WTC11 (cell line): ENCODE measurements at regions not wholly inside any gene's neighbourhood (a gene's known extent, or its start where the extent isn't known, plus 50 kb on each side); places are given as distances from the start of the nearest gene placed in this dataset.

ENCODE experiments used
- ATAC-seq: fragments of 200-7000 bp; cut with Tn5 transposase; 2 replicates; pipeline ENCODE4 v1.10.0; 2021; ENCODE audit warnings: mild to moderate bottlenecking, moderate library complexity
- CTCF ChIA-PET: fragments of 300-600 bp; sonication (Branson Sonifier 250); formaldehyde crosslinking; loops from one replicate; lab custom pipeline; 2021; ENCODE audit warnings: antibody characterized with exemption; lab: Charles Lee
- POLR2A ChIA-PET: fragments of 350-600 bp; sonication (Branson Sonifier 250); formaldehyde crosslinking; loops from one replicate; lab custom pipeline; 2021; ENCODE audit warnings: antibody characterized with exemption; lab: Charles Lee
- DNase-seq: peaks from one replicate; pipeline ENCODE4 v3.0.0; 2021; ENCODE audit warnings: low spot score
- H3K27ac Mint-ChIP-seq: 2 replicates; pipeline ENCODE4 v1.8.0; 2021; ENCODE audit warnings: mixed read lengths
- H3K27me3 Mint-ChIP-seq: 2 replicates; pipeline ENCODE4 v1.8.0; 2021; ENCODE audit warnings: low read depth, mild to moderate bottlenecking, moderate library complexity, mixed read lengths
- H3K36me3 Mint-ChIP-seq: 2 replicates; pipeline ENCODE4 v1.8.0; 2021; ENCODE audit warnings: mixed read lengths
- H3K4me1 Mint-ChIP-seq: 2 replicates; pipeline ENCODE4 v1.8.0; 2022; ENCODE audit warnings: mixed read lengths
- H3K4me3 Mint-ChIP-seq: 2 replicates; pipeline ENCODE4 v1.8.0; 2021; ENCODE audit warnings: mild to moderate bottlenecking, moderate library complexity, mixed read lengths
- H3K9me3 Mint-ChIP-seq: 2 replicates; pipeline ENCODE4 v1.8.0; 2021; ENCODE audit warnings: mixed read lengths
- ATF1 ChIP-seq: sonication (generic); formaldehyde crosslinking; IDR thresholded peaks from 2 replicates; pipeline ENCODE4 v1.8.1; 2023; ENCODE audit warnings: mild to moderate bottlenecking, moderate library complexity, missing genetic modification reagents
- CREB1 ChIP-seq: sonication (generic); formaldehyde crosslinking; IDR thresholded peaks from 2 replicates; pipeline ENCODE4 v1.8.0; 2023; ENCODE audit warnings: mild to moderate bottlenecking, missing genetic modification reagents
- ELF4 ChIP-seq: sonication (generic); formaldehyde crosslinking; IDR thresholded peaks from 2 replicates; pipeline ENCODE4 v1.8.1; 2022; ENCODE audit warnings: low read depth, mild to moderate bottlenecking, moderate library complexity, missing genetic modification reagents
- ETV6 ChIP-seq: sonication (generic); formaldehyde crosslinking; IDR thresholded peaks from 2 replicates; pipeline ENCODE4 v1.8.1; 2022; ENCODE audit warnings: mild to moderate bottlenecking, missing genetic modification reagents
- FOXP1 ChIP-seq: sonication (generic); formaldehyde crosslinking; IDR thresholded peaks from 2 replicates; pipeline ENCODE4 v1.8.0; 2022; ENCODE audit warnings: missing genetic modification reagents, mild to moderate bottlenecking, moderate library complexity, borderline replicate concordance
- GABPB1 ChIP-seq: sonication (generic); formaldehyde crosslinking; IDR thresholded peaks from 2 replicates; pipeline ENCODE4 v1.8.1; 2023; ENCODE audit warnings: mild to moderate bottlenecking, missing genetic modification reagents
- HMGA2 ChIP-seq: fragments of 250-450 bp; sonication (Bioruptor Pico); IDR thresholded peaks from 2 replicates; pipeline ENCODE4 v1.4.0; 2021; ENCODE audit warnings: mild to moderate bottlenecking, moderate library complexity
- HMGXB4 ChIP-seq: sonication (generic); formaldehyde crosslinking; IDR thresholded peaks from 2 replicates; pipeline ENCODE4 v1.8.1; 2023; ENCODE audit warnings: mild to moderate bottlenecking, moderate library complexity, missing genetic modification reagents
- JAZF1 ChIP-seq: fragments of 250-450 bp; sonication (Bioruptor Pico); IDR thresholded peaks from 2 replicates; pipeline ENCODE4 v1.9.0; 2021; ENCODE audit warnings: moderate library complexity, mild to moderate bottlenecking, inconsistent platforms
- NFE2L1 ChIP-seq: sonication (generic); formaldehyde crosslinking; IDR thresholded peaks from 2 replicates; pipeline ENCODE4 v1.8.1; 2023; ENCODE audit warnings: missing genetic modification reagents
- NR1H2 ChIP-seq: sonication (generic); formaldehyde crosslinking; IDR thresholded peaks from 2 replicates; pipeline ENCODE4 v1.9.0; 2021; ENCODE audit warnings: mild to moderate bottlenecking, moderate library complexity, missing genetic modification reagents
- OVOL2 ChIP-seq: fragments of 250-450 bp; sonication (Bioruptor Pico); IDR thresholded peaks from 2 replicates; pipeline ENCODE4 v1.9.0; 2021; ENCODE audit warnings: mild to moderate bottlenecking, borderline replicate concordance
- RORB ChIP-seq: fragments of 250-450 bp; sonication (Bioruptor Pico); IDR thresholded peaks from 2 replicates; pipeline ENCODE4 v1.9.0; 2021; ENCODE audit warnings: mild to moderate bottlenecking
- SMAD4 ChIP-seq: sonication (generic); formaldehyde crosslinking; IDR thresholded peaks from 2 replicates; pipeline ENCODE4 v1.8.0; 2022; ENCODE audit warnings: mild to moderate bottlenecking, missing genetic modification reagents
- SOX15 ChIP-seq: fragments of 250-450 bp; sonication (Bioruptor Pico); IDR thresholded peaks from 2 replicates; pipeline ENCODE4 v1.9.0; 2021; ENCODE audit warnings: mild to moderate bottlenecking
- STAT6 ChIP-seq: sonication (generic); formaldehyde crosslinking; conservative IDR thresholded peaks from 2 replicates; pipeline ENCODE4 v1.8.1; 2023; ENCODE audit warnings: mild to moderate bottlenecking, low read depth, missing genetic modification reagents, moderate library complexity
- TEAD1 ChIP-seq: sonication (generic); formaldehyde crosslinking; IDR thresholded peaks from 2 replicates; pipeline ENCODE4 v1.8.0; 2022; ENCODE audit warnings: mild to moderate bottlenecking, missing genetic modification reagents
- USF2 ChIP-seq: sonication (generic); formaldehyde crosslinking; IDR thresholded peaks from 2 replicates; pipeline ENCODE4 v1.8.1; 2023; ENCODE audit warnings: mild to moderate bottlenecking, missing genetic modification reagents, moderate library complexity
- ZNF416 ChIP-seq: fragments of 250-450 bp; sonication (Bioruptor Pico); IDR thresholded peaks from 2 replicates; pipeline ENCODE4 v1.9.0; 2021; ENCODE audit warnings: mild to moderate bottlenecking, inconsistent platforms
- ZNF423 ChIP-seq: fragments of 250-450 bp; sonication (Bioruptor Pico); IDR thresholded peaks from 2 replicates; pipeline ENCODE4 v2.1.2; 2022; ENCODE audit warnings: mild to moderate bottlenecking, moderate library complexity
- TF ChIP-seq, protein P1 (sequence below): sonication (generic); formaldehyde crosslinking; IDR thresholded peaks from 2 replicates; pipeline ENCODE4 v1.8.1; 2023; ENCODE audit warnings: mild to moderate bottlenecking, missing genetic modification reagents
- TF ChIP-seq, protein P2 (sequence below): sonication (generic); formaldehyde crosslinking; IDR thresholded peaks from 2 replicates; pipeline ENCODE4 v1.8.0; 2022; ENCODE audit warnings: missing genetic modification reagents
- TF ChIP-seq, protein P3 (sequence below): fragments of 250-450 bp; sonication (Bioruptor Pico); IDR thresholded peaks from 2 replicates; pipeline ENCODE4 v2.1.2; 2022; ENCODE audit warnings: mild to moderate bottlenecking, moderate library complexity
- TF ChIP-seq, protein P4 (sequence below): sonication (generic); formaldehyde crosslinking; IDR thresholded peaks from 2 replicates; pipeline ENCODE4 v1.8.1; 2022; ENCODE audit warnings: low read depth, mild to moderate bottlenecking, moderate library complexity, missing genetic modification reagents, borderline replicate concordance

GRCh38 chr6:53399027-53399344 lies 50.2 kb upstream of the ELOVL5 start:
- POLR2A ChIA-PET, result no interaction called here
- H3K27me3 Mint-ChIP-seq, result peaks cover 3% of the 10 kb centered on the region; the same call in 1 of the 2 replicates
- no peak for DNase-seq
- H3K9me3 Mint-ChIP-seq, result peaks cover 7% of the 10 kb centered on the region
- H3K27ac Mint-ChIP-seq, result no peak overlapping the region
- CTCF ChIA-PET, result no interaction called here
- no peaks in the 10 kb centered on the region for H3K36me3 Mint-ChIP-seq
- no peak for ATAC-seq
- H3K4me1 Mint-ChIP-seq, result no peaks in the 10 kb centered on the region
- no peak for TF ChIP-seq ELF4
- TF ChIP-seq GABPB1 (CRISPR knock-in tag), result no peak
- TF ChIP-seq SOX15 (CRISPR knock-in tag), result no peak
- TF ChIP-seq HMGXB4 (CRISPR knock-in tag), result no peak
- no peak for TF ChIP-seq NR1H2
- TF ChIP-seq, protein P1, sequence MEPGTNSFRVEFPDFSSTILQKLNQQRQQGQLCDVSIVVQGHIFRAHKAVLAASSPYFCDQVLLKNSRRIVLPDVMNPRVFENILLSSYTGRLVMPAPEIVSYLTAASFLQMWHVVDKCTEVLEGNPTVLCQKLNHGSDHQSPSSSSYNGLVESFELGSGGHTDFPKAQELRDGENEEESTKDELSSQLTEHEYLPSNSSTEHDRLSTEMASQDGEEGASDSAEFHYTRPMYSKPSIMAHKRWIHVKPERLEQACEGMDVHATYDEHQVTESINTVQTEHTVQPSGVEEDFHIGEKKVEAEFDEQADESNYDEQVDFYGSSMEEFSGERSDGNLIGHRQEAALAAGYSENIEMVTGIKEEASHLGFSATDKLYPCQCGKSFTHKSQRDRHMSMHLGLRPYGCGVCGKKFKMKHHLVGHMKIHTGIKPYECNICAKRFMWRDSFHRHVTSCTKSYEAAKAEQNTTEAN (CRISPR knock-in tag), result no peak
- TF ChIP-seq, protein P2, sequence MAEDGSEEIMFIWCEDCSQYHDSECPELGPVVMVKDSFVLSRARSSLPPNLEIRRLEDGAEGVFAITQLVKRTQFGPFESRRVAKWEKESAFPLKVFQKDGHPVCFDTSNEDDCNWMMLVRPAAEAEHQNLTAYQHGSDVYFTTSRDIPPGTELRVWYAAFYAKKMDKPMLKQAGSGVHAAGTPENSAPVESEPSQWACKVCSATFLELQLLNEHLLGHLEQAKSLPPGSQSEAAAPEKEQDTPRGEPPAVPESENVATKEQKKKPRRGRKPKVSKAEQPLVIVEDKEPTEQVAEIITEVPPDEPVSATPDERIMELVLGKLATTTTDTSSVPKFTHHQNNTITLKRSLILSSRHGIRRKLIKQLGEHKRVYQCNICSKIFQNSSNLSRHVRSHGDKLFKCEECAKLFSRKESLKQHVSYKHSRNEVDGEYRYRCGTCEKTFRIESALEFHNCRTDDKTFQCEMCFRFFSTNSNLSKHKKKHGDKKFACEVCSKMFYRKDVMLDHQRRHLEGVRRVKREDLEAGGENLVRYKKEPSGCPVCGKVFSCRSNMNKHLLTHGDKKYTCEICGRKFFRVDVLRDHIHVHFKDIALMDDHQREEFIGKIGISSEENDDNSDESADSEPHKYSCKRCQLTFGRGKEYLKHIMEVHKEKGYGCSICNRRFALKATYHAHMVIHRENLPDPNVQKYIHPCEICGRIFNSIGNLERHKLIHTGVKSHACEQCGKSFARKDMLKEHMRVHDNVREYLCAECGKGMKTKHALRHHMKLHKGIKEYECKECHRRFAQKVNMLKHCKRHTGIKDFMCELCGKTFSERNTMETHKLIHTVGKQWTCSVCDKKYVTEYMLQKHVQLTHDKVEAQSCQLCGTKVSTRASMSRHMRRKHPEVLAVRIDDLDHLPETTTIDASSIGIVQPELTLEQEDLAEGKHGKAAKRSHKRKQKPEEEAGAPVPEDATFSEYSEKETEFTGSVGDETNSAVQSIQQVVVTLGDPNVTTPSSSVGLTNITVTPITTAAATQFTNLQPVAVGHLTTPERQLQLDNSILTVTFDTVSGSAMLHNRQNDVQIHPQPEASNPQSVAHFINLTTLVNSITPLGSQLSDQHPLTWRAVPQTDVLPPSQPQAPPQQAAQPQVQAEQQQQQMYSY (CRISPR knock-in tag), result no peak
- TF ChIP-seq FOXP1 (CRISPR knock-in tag), result no peak
- TF ChIP-seq, protein P3, sequence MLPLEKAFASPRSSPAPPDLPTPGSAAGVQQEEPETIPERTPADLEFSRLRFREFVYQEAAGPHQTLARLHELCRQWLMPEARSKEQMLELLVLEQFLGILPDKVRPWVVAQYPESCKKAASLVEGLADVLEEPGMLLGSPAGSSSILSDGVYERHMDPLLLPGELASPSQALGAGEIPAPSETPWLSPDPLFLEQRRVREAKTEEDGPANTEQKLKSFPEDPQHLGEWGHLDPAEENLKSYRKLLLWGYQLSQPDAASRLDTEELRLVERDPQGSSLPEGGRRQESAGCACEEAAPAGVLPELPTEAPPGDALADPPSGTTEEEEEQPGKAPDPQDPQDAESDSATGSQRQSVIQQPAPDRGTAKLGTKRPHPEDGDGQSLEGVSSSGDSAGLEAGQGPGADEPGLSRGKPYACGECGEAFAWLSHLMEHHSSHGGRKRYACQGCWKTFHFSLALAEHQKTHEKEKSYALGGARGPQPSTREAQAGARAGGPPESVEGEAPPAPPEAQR (CRISPR knock-in tag), result no peak
- TF ChIP-seq RORB (CRISPR knock-in tag), result no peak
- TF ChIP-seq OVOL2 (CRISPR knock-in tag), result no peak
- TF ChIP-seq, protein P4, sequence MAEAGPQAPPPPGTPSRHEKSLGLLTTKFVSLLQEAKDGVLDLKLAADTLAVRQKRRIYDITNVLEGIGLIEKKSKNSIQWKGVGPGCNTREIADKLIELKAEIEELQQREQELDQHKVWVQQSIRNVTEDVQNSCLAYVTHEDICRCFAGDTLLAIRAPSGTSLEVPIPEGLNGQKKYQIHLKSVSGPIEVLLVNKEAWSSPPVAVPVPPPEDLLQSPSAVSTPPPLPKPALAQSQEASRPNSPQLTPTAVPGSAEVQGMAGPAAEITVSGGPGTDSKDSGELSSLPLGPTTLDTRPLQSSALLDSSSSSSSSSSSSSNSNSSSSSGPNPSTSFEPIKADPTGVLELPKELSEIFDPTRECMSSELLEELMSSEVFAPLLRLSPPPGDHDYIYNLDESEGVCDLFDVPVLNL (CRISPR knock-in tag), result no peak
- TF ChIP-seq ZNF423 (CRISPR knock-in tag), result no peak
- no peak for TF ChIP-seq TEAD1 (CRISPR knock-in tag)
- TF ChIP-seq CREB1 (CRISPR knock-in tag), result no peak
- no peak for TF ChIP-seq ZNF416
- no peak overlapping the region for H3K4me3 Mint-ChIP-seq

DNA sequence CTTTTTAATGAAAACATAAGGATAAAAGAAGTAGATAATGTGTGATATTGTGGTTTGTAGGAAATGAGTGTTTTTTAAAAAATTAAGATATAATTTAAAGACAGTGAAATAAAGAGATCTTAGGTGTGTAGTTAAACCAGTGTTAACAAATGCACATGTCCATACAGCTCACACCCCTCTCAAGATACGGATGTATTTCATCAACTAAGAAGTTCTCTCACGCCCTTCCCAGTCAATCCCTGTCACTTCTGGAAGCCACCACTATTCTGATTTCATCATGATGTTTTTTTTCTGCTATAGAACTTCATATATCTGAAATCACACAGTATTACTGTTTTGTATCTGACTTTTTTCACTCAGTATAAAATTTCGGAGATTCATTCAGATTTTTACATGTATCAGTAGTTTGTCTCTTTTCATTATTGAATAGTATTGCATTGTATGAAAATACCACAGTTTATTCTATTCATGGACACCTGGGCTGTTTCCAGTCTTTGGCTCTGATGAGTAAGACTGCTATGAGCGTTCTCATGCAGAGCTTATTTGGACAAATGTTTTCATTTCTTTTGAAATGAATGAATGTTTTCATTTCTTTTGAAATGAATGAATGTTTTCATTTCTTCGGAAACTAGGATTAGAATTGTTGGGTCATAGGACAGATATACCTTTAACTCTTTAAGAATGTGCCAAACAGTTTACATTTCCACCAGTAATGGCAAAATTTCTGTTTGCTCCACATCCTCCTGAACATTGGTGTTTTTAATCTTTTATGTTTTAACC lies 49.7 kb upstream of the ELOVL5 start:
- no peaks in the 10 kb centered on the region for H3K36me3 Mint-ChIP-seq
- H3K4me1 Mint-ChIP-seq, result no peaks in the 10 kb centered on the region
- DNase-seq (no peak), ATAC-seq (no peak)
- peaks cover 7% of the 10 kb centered on the region for H3K9me3 Mint-ChIP-seq
- no peak overlapping the region for H3K4me3 Mint-ChIP-seq
- peaks cover 3% of the 10 kb centered on the region; the same call in 1 of the 2 replicates for H3K27me3 Mint-ChIP-seq
- H3K27ac Mint-ChIP-seq, result no peak overlapping the region
- CTCF ChIA-PET, result no interaction called here
- POLR2A ChIA-PET, result no interaction called here
- TF ChIP-seq HMGA2 (CRISPR knock-in tag) (no peak), NFE2L1 (CRISPR knock-in tag) (no peak), STAT6 (CRISPR knock-in tag) (no peak), SMAD4 (CRISPR knock-in tag) (no peak), JAZF1 (CRISPR knock-in tag) (no peak), USF2 (CRISPR knock-in tag) (no peak), ATF1 (CRISPR knock-in tag) (no peak), ETV6 (CRISPR knock-in tag) (no peak)
